Osteoblast (primary cell): ENCODE measurements at regions not wholly inside any gene's neighbourhood (a gene's known extent, or its start where the extent isn't known, plus 50 kb on each side); places are given as distances from the start of the nearest gene placed in this dataset.

ENCODE experiments used
- DNase-seq: peaks from one replicate; pipeline ENCODE4 v3.0.0; 2011; ENCODE audit warnings: low spot score, mixed read lengths; ENCODE audit not compliant: insufficient read length; ENCODE audit errors: missing footprints
- H2AFZ ChIP-seq: 2 replicates; pipeline ENCODE4 v1.6.0; 2011; ENCODE audit warnings: mild to moderate bottlenecking, low read length
- H3K27ac ChIP-seq: 2 replicates; pipeline ENCODE4 v1.5.1; 2011; ENCODE audit warnings: mild to moderate bottlenecking, low read depth, low read length, moderate library complexity
- H3K27me3 ChIP-seq: 2 replicates; pipeline ENCODE4 v1.6.0; 2012; ENCODE audit warnings: mild to moderate bottlenecking, control low read depth, inconsistent platforms, low read length, moderate library complexity; ENCODE audit not compliant: insufficient read depth
- H3K36me3 ChIP-seq: 2 replicates; pipeline ENCODE4 v1.5.1; 2011; ENCODE audit warnings: mild to moderate bottlenecking, low read length, control low read depth, moderate library complexity; ENCODE audit not compliant: insufficient read depth
- H3K4me1 ChIP-seq: 2 replicates; pipeline ENCODE4 v1.5.1; 2011; ENCODE audit warnings: mild to moderate bottlenecking, low read length, control low read depth, moderate library complexity; ENCODE audit not compliant: insufficient read depth
- H3K4me2 ChIP-seq: 2 replicates; pipeline ENCODE4 v1.6.0; 2011; ENCODE audit warnings: mild to moderate bottlenecking, low read length; ENCODE audit not compliant: insufficient read depth
- H3K4me3 ChIP-seq: fragments of 200-600 bp; sonication (generic); 3 replicates; pipeline ENCODE4 v1.5.1; 2012; ENCODE audit warnings: mild to moderate bottlenecking, low read length, inconsistent platforms; ENCODE audit not compliant: insufficient read depth
- H3K79me2 ChIP-seq: 2 replicates; pipeline ENCODE4 v1.6.0; 2012; ENCODE audit warnings: mild to moderate bottlenecking, low read length, control low read depth, inconsistent platforms; ENCODE audit not compliant: insufficient read depth
- H3K9me3 ChIP-seq: 2 replicates; pipeline ENCODE4 v1.5.1; 2011; ENCODE audit warnings: low read depth, low read length, control low read depth
- H4K20me1 ChIP-seq: 2 replicates; pipeline ENCODE4 v1.6.0; 2012; ENCODE audit warnings: mild to moderate bottlenecking, low read length, control low read depth; ENCODE audit not compliant: insufficient read depth
- CTCF ChIP-seq: IDR thresholded peaks from 2 replicates; pipeline ENCODE4 v1.5.1; 2011; ENCODE audit warnings: mild to moderate bottlenecking, low read depth, low read length, moderate library complexity; ENCODE audit errors: extremely low read depth

GRCh38 chr1:25103164-25103795 lies 129.0 kb downstream of the SYF2 start:
- no peaks in the 10 kb centered on the region for H3K79me2 ChIP-seq
- peaks cover 19% of the 10 kb centered on the region for H3K4me1 ChIP-seq
- no peaks in the 10 kb centered on the region for H3K36me3 ChIP-seq
- H4K20me1 ChIP-seq: no peaks in the 10 kb centered on the region
- no peak overlapping the region for H3K27ac ChIP-seq
- H3K4me2 ChIP-seq: no peak overlapping the region
- no peak for TF ChIP-seq CTCF
- no peak overlapping the region for H2AFZ ChIP-seq
- H3K9me3 ChIP-seq: no peaks in the 10 kb centered on the region
- peaks cover 14% of the 10 kb centered on the region for H3K27me3 ChIP-seq
- no peak for DNase-seq
- H3K4me3 ChIP-seq: no peak overlapping the region

GRCh38 chr1:25100151-25100833 lies 132.0 kb downstream of the SYF2 start:
- H3K27me3 ChIP-seq: peaks cover 18% of the 10 kb centered on the region
- no peak overlapping the region for H3K27ac ChIP-seq
- no peak for TF ChIP-seq CTCF
- H3K4me1 ChIP-seq: peaks cover 12% of the 10 kb centered on the region
- H3K36me3 ChIP-seq: no peaks in the 10 kb centered on the region
- H3K79me2 ChIP-seq: no peaks in the 10 kb centered on the region
- no peaks in the 10 kb centered on the region for H4K20me1 ChIP-seq
- H2AFZ ChIP-seq: no peak overlapping the region
- no peak overlapping the region for H3K4me3 ChIP-seq
- DNase-seq: no peak
- no peak overlapping the region for H3K4me2 ChIP-seq
- peaks cover 3% of the 10 kb centered on the region for H3K9me3 ChIP-seq

- Histone ChIP-seq H3K27ac (no peak overlapping the region), H4K20me1 (no peaks in the 10 kb centered on the region), H3K4me3 (no peak overlapping the region), H3K4me1 (peaks cover 12% of the 10 kb centered on the region), H3K9me3 (peaks cover 3% of the 10 kb centered on the region), H3K36me3 (no peaks in the 10 kb centered on the region), H3K4me2 (peak overlapping the region; percentile 33), H3K27me3 (peaks cover 23% of the 10 kb centered on the region), H2AFZ (peak overlapping the region; percentile 52), H3K79me2 (no peaks in the 10 kb centered on the region)
- no peak for DNase-seq
- TF ChIP-seq CTCF: no peak
Measured at GRCh38 chr1:25099343-25099951, 132.9 kb downstream of the SYF2 start.

- Histone ChIP-seq H2AFZ (peak overlapping the region; percentile 52), H3K79me2 (no peaks in the 10 kb centered on the region), H3K4me2 (peak overlapping the region; percentile 33), H3K27ac (no peak overlapping the region), H4K20me1 (no peaks in the 10 kb centered on the region), H3K36me3 (no peaks in the 10 kb centered on the region), H3K27me3 (peaks cover 22% of the 10 kb centered on the region), H3K4me3 (no peak overlapping the region), H3K9me3 (peaks cover 3% of the 10 kb centered on the region), H3K4me1 (peaks cover 12% of the 10 kb centered on the region)
- peak; percentile 90 for DNase-seq
- TF ChIP-seq CTCF: no peak
Measured at GRCh38 chr1:25098717-25099116, 133.6 kb downstream of the SYF2 start.
